ENCODE measurements at regions not wholly inside any gene's neighbourhood (a gene's known extent, or its start where the extent isn't known, plus 50 kb on each side); places are given as distances from the start of the nearest gene placed in this dataset.
A peak's percentile ranks its signal among the peaks of the same experiment; 100 is the strongest.

DNA sequence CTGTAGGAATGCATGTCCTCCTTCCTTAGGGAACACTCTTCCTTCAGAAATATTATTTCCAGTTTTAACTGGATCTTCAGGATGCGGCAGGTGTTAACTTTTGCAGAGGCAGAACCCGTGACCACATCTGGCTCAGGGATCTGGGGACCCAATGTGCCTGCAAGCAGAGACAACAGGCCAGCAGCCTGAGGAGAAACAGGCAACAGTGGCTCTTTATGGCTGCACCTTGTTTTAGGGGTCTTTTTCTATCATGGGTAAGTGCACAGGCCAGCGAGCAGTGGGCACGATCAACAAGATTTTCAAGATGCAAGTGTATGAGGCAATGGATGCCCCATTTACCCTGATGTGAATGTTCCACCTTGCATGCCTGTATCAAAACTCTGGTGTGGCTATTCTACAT, 497.5 kb upstream of the KLF6 start:
- H3K9me3 ChIP-seq: no peaks in the 10 kb centered on the region
- FAIRE-seq (no peak), DNase-seq (no peak), ATAC-seq (no peak)
- WGBS, 2 donors: 58 to 84% methylated on average over 4 of the region's 4 CpGs
- H3K36me3 ChIP-seq: no peaks in the 10 kb centered on the region
- no peak overlapping the region for H3K27ac ChIP-seq
- H3K27me3 ChIP-seq: no peaks in the 10 kb centered on the region
- H3K4me3 ChIP-seq: no peak overlapping the region
- H3K4me1 ChIP-seq: no peaks in the 10 kb centered on the region
- TF ChIP-seq, protein P1, sequence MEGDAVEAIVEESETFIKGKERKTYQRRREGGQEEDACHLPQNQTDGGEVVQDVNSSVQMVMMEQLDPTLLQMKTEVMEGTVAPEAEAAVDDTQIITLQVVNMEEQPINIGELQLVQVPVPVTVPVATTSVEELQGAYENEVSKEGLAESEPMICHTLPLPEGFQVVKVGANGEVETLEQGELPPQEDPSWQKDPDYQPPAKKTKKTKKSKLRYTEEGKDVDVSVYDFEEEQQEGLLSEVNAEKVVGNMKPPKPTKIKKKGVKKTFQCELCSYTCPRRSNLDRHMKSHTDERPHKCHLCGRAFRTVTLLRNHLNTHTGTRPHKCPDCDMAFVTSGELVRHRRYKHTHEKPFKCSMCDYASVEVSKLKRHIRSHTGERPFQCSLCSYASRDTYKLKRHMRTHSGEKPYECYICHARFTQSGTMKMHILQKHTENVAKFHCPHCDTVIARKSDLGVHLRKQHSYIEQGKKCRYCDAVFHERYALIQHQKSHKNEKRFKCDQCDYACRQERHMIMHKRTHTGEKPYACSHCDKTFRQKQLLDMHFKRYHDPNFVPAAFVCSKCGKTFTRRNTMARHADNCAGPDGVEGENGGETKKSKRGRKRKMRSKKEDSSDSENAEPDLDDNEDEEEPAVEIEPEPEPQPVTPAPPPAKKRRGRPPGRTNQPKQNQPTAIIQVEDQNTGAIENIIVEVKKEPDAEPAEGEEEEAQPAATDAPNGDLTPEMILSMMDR (IDR thresholded peaks at IDR 0.05): no peak
- intact Hi-C loops (cut with DNase I): no loop called here

DNA sequence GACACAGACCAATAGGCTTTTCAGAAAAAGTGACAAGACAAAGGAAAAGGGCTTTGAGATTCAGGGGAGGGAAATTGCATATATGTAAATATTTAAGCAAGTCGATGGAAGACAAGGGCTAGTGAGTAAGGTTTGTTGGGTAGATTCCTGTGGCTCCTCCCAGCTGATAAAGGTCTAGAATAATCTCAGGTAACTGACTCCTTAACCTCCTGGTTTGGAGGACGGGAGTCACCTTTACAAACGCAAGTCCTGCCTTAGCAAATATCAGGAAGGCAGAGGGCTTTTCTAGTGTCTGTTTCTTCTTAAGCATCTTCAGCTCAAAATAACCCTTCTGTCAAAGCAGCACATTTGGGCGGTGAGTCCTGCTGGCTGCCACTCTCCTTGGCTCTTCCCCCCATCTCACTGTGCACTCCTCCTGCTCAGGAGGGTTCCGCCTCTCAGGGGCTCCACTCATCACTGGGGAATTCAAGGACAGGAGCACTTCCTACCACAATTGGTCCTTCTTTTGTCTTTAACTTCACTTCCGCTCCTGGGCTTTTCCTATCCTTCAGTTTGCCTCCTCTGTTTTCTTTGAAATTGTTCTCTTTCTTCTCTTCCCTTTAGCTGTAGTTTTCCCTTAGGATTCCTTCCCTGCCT, 496.3 kb upstream of the KLF6 start:
- no peak for FAIRE-seq
- DNase-seq: no peak
- WGBS, 2 donors: 54 to 74% methylated on average over 6 of the region's 6 CpGs

GRCh38 chr10:4280461-4281189, 495.6 kb upstream of the KLF6 start:
- intact Hi-C loops (cut with DNase I): no loop called here
- H3K36me3 ChIP-seq: no peaks in the 10 kb centered on the region
- peak overlapping the region in 3 of 4 donors; percentile 38 to 50 (median 48) for H3K27ac ChIP-seq
- TF ChIP-seq, protein P1 (IDR thresholded peaks at IDR 0.05): no peak
- peak; percentile 74 to 84 (median 80) for ATAC-seq
- no peaks in the 10 kb centered on the region for H3K4me1 ChIP-seq
- WGBS, 2 donors: 40 to 47% methylated on average over 7 of the region's 7 CpGs
- peak in 1 of 6 donors; percentile 25 for DNase-seq
- H3K4me3 ChIP-seq: no peak overlapping the region
- no peak for FAIRE-seq
- H3K9me3 ChIP-seq: no peaks in the 10 kb centered on the region
- H3K27me3 ChIP-seq: no peaks in the 10 kb centered on the region

More for the DNA sequence above, 496.3 kb upstream of the KLF6 start:
- ATAC-seq: no peak
- Histone ChIP-seq H3K4me3 (no peak overlapping the region), H3K4me1 (no peaks in the 10 kb centered on the region), H3K9me3 (no peaks in the 10 kb centered on the region), H3K36me3 (no peaks in the 10 kb centered on the region), H3K27ac (peak overlapping the region in 2 of 4 donors; percentile 38 to 50), H3K27me3 (no peaks in the 10 kb centered on the region)
- TF ChIP-seq, protein P1 (IDR thresholded peaks at IDR 0.05): no peak
- intact Hi-C loops (cut with DNase I): no loop called here

DNA sequence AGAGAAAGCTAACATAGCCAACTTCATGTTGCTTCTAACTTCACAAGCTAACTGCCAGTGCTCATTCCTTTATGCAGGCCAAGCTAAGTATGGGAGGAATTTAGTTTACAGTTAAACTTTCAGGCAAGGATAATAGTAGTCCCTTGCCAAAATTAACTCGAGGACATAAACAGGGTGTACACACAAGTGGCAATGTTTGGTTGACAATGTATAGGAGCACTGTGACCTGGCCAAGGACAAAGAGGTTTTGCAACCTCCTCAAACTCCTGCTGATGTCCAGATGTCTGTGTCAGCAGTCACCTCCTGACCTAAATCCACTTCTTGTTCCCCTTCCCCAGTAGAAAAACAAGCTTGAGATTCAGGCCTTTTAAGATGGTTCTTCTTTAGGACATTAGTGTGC, 494.6 kb upstream of the KLF6 start:
- Histone ChIP-seq H3K27ac (peak overlapping the region in 1 of 4 donors; percentile 50), H3K4me1 (no peaks in the 10 kb centered on the region), H3K27me3 (no peaks in the 10 kb centered on the region), H3K36me3 (no peaks in the 10 kb centered on the region), H3K9me3 (no peaks in the 10 kb centered on the region), H3K4me3 (no peak overlapping the region)
- ATAC-seq: peak in 2 of 4 donors; percentile 37 to 47
- DNase-seq: no peak
- no peak for FAIRE-seq
- intact Hi-C loops (cut with DNase I): no loop called here
- 11 to 29% methylated on average over 1 of the region's 1 CpG for WGBS, 2 donors
- TF ChIP-seq, protein P1 (IDR thresholded peaks at IDR 0.05): no peak

- no peak overlapping the region for H3K27ac ChIP-seq
- H3K4me3 ChIP-seq: no peak overlapping the region
- H3K4me1 ChIP-seq: no peaks in the 10 kb centered on the region
- intact Hi-C loops (cut with DNase I): no loop called here
- TF ChIP-seq, protein P1 (IDR thresholded peaks at IDR 0.05): no peak
- no peak for ATAC-seq
- FAIRE-seq: no peak
- no peak for DNase-seq
- no peaks in the 10 kb centered on the region for H3K36me3 ChIP-seq
- H3K9me3 ChIP-seq: no peaks in the 10 kb centered on the region
- WGBS, 2 donors: 74 to 83% methylated on average over 4 of the region's 4 CpGs
- H3K27me3 ChIP-seq: peaks cover 0 to 2% (median 0%) of the 10 kb centered on the region in 4 donors
Measured at GRCh38 chr10:4278186-4278585, 493.2 kb upstream of the KLF6 start.

All from pancreas (tissue), 10 donors.